Trophoblast cell (in vitro differentiated cells and primary cell): ENCODE measurements at regions not wholly inside any gene's neighbourhood (a gene's known extent, or its start where the extent isn't known, plus 50 kb on each side); places are given as distances from the start of the nearest gene placed in this dataset.

Experiments
- DNase-seq, 2 donors: peaks; one replicate each; pipeline ENCODE4 v3.0.0-alpha.2; 2016
- H2AFZ ChIP-seq: 2 replicates; pipeline ENCODE4 v1.6.1; 2013; ENCODE audit warnings: low read length, moderate library complexity, mild to moderate bottlenecking; ENCODE audit not compliant: insufficient read depth, poor library complexity
- H2AK5ac ChIP-seq: 2 replicates; pipeline ENCODE4 v1.6.1; 2013; ENCODE audit warnings: mild to moderate bottlenecking, low read length
- H2BK120ac ChIP-seq: 2 replicates; pipeline ENCODE4 v1.6.1; 2013; ENCODE audit warnings: low read length, mild to moderate bottlenecking, moderate library complexity; ENCODE audit not compliant: insufficient read depth, poor library complexity
- H2BK12ac ChIP-seq: 2 replicates; pipeline ENCODE4 v1.6.1; 2013; ENCODE audit warnings: mild to moderate bottlenecking, low read length, moderate library complexity
- H2BK5ac ChIP-seq: 2 replicates; pipeline ENCODE4 v1.6.1; 2013; ENCODE audit warnings: low read length, low read depth, moderate library complexity, mild to moderate bottlenecking; ENCODE audit not compliant: poor library complexity
- H3K14ac ChIP-seq: 2 replicates; pipeline ENCODE4 v1.6.1; 2013; ENCODE audit warnings: mild to moderate bottlenecking, low read length
- H3K18ac ChIP-seq: 2 replicates; pipeline ENCODE4 v1.6.1; 2013; ENCODE audit warnings: mild to moderate bottlenecking, low read length
- H3K23ac ChIP-seq: 2 replicates; pipeline ENCODE4 v1.6.1; 2013; ENCODE audit warnings: low read length
- H3K27ac ChIP-seq: 2 replicates; pipeline ENCODE4 v1.5.1; 2013; ENCODE audit warnings: low read depth, mild to moderate bottlenecking, inconsistent platforms, low read length, moderate library complexity
- H3K27me3 ChIP-seq: 2 replicates; pipeline ENCODE4 v1.6.1; 2013; ENCODE audit warnings: inconsistent platforms, mild to moderate bottlenecking, low read length, moderate library complexity; ENCODE audit not compliant: insufficient read depth
- H3K36me3 ChIP-seq, 2 experiments: 1 replicate in 1 of 2; 2 replicates in 1 of 2; pipeline ENCODE4 v1.6.1; 2013; ENCODE audit warnings: low read length in 2 of 2, mild to moderate bottlenecking in 2 of 2, moderate library complexity in 1 of 2; ENCODE audit not compliant: insufficient read depth in 2 of 2, control insufficient read depth in 1 of 2
- H3K4ac ChIP-seq: 2 replicates; pipeline ENCODE4 v1.6.1; 2013; ENCODE audit warnings: low read depth, mild to moderate bottlenecking, low read length, moderate library complexity
- H3K4me1 ChIP-seq, 2 experiments: 1 replicate in 1 of 2; 2 replicates in 1 of 2; pipeline ENCODE4 v1.6.1; 2013; ENCODE audit warnings: low read length in 2 of 2, mild to moderate bottlenecking in 2 of 2, moderate library complexity in 1 of 2; ENCODE audit not compliant: insufficient read depth in 2 of 2, control insufficient read depth in 1 of 2
- H3K4me2 ChIP-seq: 2 replicates; pipeline ENCODE4 v1.6.1; 2013; ENCODE audit warnings: inconsistent platforms, mild to moderate bottlenecking, low read length, moderate library complexity
- H3K4me3 ChIP-seq: 2 replicates; pipeline ENCODE4 v1.5.1; 2013; ENCODE audit warnings: mild to moderate bottlenecking, low read depth, low read length, inconsistent platforms
- H3K79me1 ChIP-seq: one replicate; pipeline ENCODE4 v1.6.1; 2013; ENCODE audit warnings: low read length
- H3K79me2 ChIP-seq: 2 replicates; pipeline ENCODE4 v1.6.1; 2013; ENCODE audit warnings: low read length, mild to moderate bottlenecking; ENCODE audit not compliant: control insufficient read depth, insufficient read depth, poor library complexity
- H3K9ac ChIP-seq: 2 replicates; pipeline ENCODE4 v1.6.1; 2013; ENCODE audit warnings: mild to moderate bottlenecking, low read length
- H3K9me3 ChIP-seq: 2 replicates; pipeline ENCODE4 v1.6.1; 2013; ENCODE audit warnings: low read depth, mild to moderate bottlenecking, control low read depth, inconsistent platforms, low read length; ENCODE audit not compliant: insufficient read depth
- H4K12ac ChIP-seq: 2 replicates; pipeline ENCODE4 v1.6.1; 2013; ENCODE audit warnings: low read depth, mild to moderate bottlenecking, low read length, moderate library complexity
- H4K8ac ChIP-seq: 2 replicates; pipeline ENCODE4 v1.6.1; 2013; ENCODE audit warnings: low read depth, mild to moderate bottlenecking, low read length, moderate library complexity
- H4K91ac ChIP-seq: one replicate; pipeline ENCODE4 v1.6.1; 2013; ENCODE audit warnings: low read depth, mild to moderate bottlenecking, low read length, moderate library complexity
- WGBS: extraction: QIAGEN DNeasy Blood & Tissue Kit; methylation state at CpG from one replicate; pipeline ENCODE4 v1.1.7; 2013; ENCODE audit warnings: missing lambda C conversion rate; ENCODE audit not compliant: insufficient read length, insufficient coverage; ENCODE audit errors: extremely low coverage; 5-methylcytosine and 5-hydroxymethylcytosine counted together

- Histone ChIP-seq H4K12ac (no peak overlapping the region), H2BK5ac (no peak overlapping the region), H2AK5ac (no peak overlapping the region), H4K91ac (no peak overlapping the region), H2AFZ (no peak overlapping the region), H3K4ac (no peak overlapping the region), H3K9me3 (no peaks in the 10 kb centered on the region), H3K4me3 (no peak overlapping the region), H3K9ac (no peak overlapping the region), H3K36me3 (no peaks in the 10 kb centered on the region), H3K23ac (no peak overlapping the region), H2BK12ac (no peak overlapping the region), H3K27me3 (no peaks in the 10 kb centered on the region), H3K4me1 (no peaks in the 10 kb centered on the region), H3K79me2 (no peaks in the 10 kb centered on the region), H3K27ac (no peak overlapping the region), H4K8ac (no peak overlapping the region), H2BK120ac (no peak overlapping the region), H3K14ac (no peak overlapping the region), H3K4me2 (no peak overlapping the region), H3K79me1 (no peaks in the 10 kb centered on the region), H3K18ac (no peak overlapping the region)
- no CpG with 5 or more reads among the region's 3 CpGs for WGBS
- no peak for DNase-seq
Observed at GRCh38 chr2:181742361-181742760, 62.0 kb upstream of the NEUROD1 start.

GRCh38 chr2:181742922-181743722 is 62.8 kb upstream of the NEUROD1 start:
- Histone ChIP-seq H3K18ac (no peak overlapping the region), H4K91ac (no peak overlapping the region), H2BK120ac (no peak overlapping the region), H3K14ac (no peak overlapping the region), H2BK12ac (no peak overlapping the region), H3K9me3 (peaks cover 2% of the 10 kb centered on the region), H4K8ac (no peak overlapping the region), H3K4me1 (no peaks in the 10 kb centered on the region), H3K79me2 (no peaks in the 10 kb centered on the region), H3K4me2 (no peak overlapping the region), H2AK5ac (no peak overlapping the region), H2AFZ (no peak overlapping the region), H3K27me3 (no peaks in the 10 kb centered on the region), H2BK5ac (no peak overlapping the region), H4K12ac (no peak overlapping the region), H3K4ac (no peak overlapping the region), H3K36me3 (no peaks in the 10 kb centered on the region), H3K79me1 (peaks cover 2% of the 10 kb centered on the region), H3K9ac (no peak overlapping the region), H3K4me3 (no peak overlapping the region), H3K23ac (no peak overlapping the region), H3K27ac (no peak overlapping the region)
- DNase-seq, result peak; percentile 55 to 82
- WGBS, result no CpG with 5 or more reads among the region's 6 CpGs

GRCh38 chr2:181743723-181744031 is 63.4 kb upstream of the NEUROD1 start:
- Histone ChIP-seq H3K79me2 (no peaks in the 10 kb centered on the region), H3K27ac (no peak overlapping the region), H3K9me3 (peaks cover 2% of the 10 kb centered on the region), H3K4me2 (no peak overlapping the region), H2BK5ac (no peak overlapping the region), H4K12ac (no peak overlapping the region), H3K14ac (no peak overlapping the region), H3K4ac (no peak overlapping the region), H2BK12ac (no peak overlapping the region), H2AK5ac (no peak overlapping the region), H3K36me3 (no peaks in the 10 kb centered on the region), H3K23ac (no peak overlapping the region), H3K27me3 (no peaks in the 10 kb centered on the region), H3K79me1 (peaks cover 2% of the 10 kb centered on the region), H4K8ac (no peak overlapping the region), H2AFZ (no peak overlapping the region), H3K4me1 (no peaks in the 10 kb centered on the region), H2BK120ac (no peak overlapping the region), H3K18ac (no peak overlapping the region), H3K9ac (no peak overlapping the region), H4K91ac (no peak overlapping the region), H3K4me3 (no peak overlapping the region)
- no CpG with 5 or more reads among the region's 2 CpGs for WGBS
- DNase-seq, result peak in 1 of 2 donors; percentile 13

GRCh38 chr2:181745796-181746540 is 65.7 kb upstream of the NEUROD1 start:
- H3K4ac ChIP-seq, result no peak overlapping the region
- no peak overlapping the region for H3K9ac ChIP-seq

More at GRCh38 chr2:181745796-181746540, 65.7 kb upstream of the NEUROD1 start:
- H3K18ac ChIP-seq, result no peak overlapping the region
- peaks cover 2% of the 10 kb centered on the region for H3K9me3 ChIP-seq
- no peak overlapping the region for H3K14ac ChIP-seq
- no peak overlapping the region for H2AFZ ChIP-seq
- H4K8ac ChIP-seq, result no peak overlapping the region
- no peak overlapping the region for H2BK12ac ChIP-seq
- H3K23ac ChIP-seq, result no peak overlapping the region
- peaks cover 5 to 8% of the 10 kb centered on the region in 2 experiments for H3K4me1 ChIP-seq
- no peak overlapping the region for H4K12ac ChIP-seq
- H3K27ac ChIP-seq, result peak overlapping the region; percentile 41
- no peak overlapping the region for H3K4me3 ChIP-seq
- no peaks in the 10 kb centered on the region for H3K79me2 ChIP-seq
- no peak overlapping the region for H4K91ac ChIP-seq
- no CpG with 5 or more reads among the region's 3 CpGs for whole genome bisulfite sequencing
- H2AK5ac ChIP-seq, result no peak overlapping the region
- H3K36me3 ChIP-seq, result no peaks in the 10 kb centered on the region
- H2BK120ac ChIP-seq, result no peak overlapping the region
- no peak overlapping the region for H2BK5ac ChIP-seq
- DNase-seq, result no peak
- H3K27me3 ChIP-seq, result no peaks in the 10 kb centered on the region
- H3K4me2 ChIP-seq, result no peak overlapping the region
- H3K79me1 ChIP-seq, result peaks cover 9% of the 10 kb centered on the region
